Suprapubic skin (tissue), 4 donors: ENCODE measurements at regions not wholly inside any gene's neighbourhood (a gene's known extent, or its start where the extent isn't known, plus 50 kb on each side); places are given as distances from the start of the nearest gene placed in this dataset.

Source experiments
- CTCF ChIP-seq, 2 donors: fragments of 200-600 bp in 1 of 2; fragments of 450-650 bp in 1 of 2; sonication (generic) in 1 of 2; IDR thresholded peaks; one replicate each; pipeline ENCODE4 v1.5.1; 2016 to 2019; ENCODE audit warnings: antibody characterized with exemption in 2 of 2, mild to moderate bottlenecking in 1 of 2, moderate library complexity in 1 of 2
- EP300 ChIP-seq: sonication (generic); formaldehyde crosslinking; IDR thresholded peaks from one replicate; pipeline ENCODE4 v1.6.1; 2017; ENCODE audit warnings: antibody characterized with exemption
- POLR2A ChIP-seq, 2 donors: fragments of 450-650 bp; IDR thresholded peaks; one replicate each; pipeline ENCODE4 v1.6.1; 2017; ENCODE audit warnings: antibody characterized with exemption in 2 of 2, mild to moderate bottlenecking in 2 of 2, moderate library complexity in 2 of 2
- POLR2AphosphoS5 ChIP-seq, 3 donors: sonication (generic); formaldehyde crosslinking; IDR thresholded peaks; one replicate each; pipeline ENCODE4 v1.6.1; 2017; ENCODE audit warnings: antibody characterized with exemption in 3 of 3

GRCh38 chr6:153595903-153596302, 443.1 kb upstream of the OPRM1 start:
- TF ChIP-seq CTCF (IDR thresholded peaks at IDR 0.05) (no peak), POLR2A (IDR thresholded peaks at IDR 0.05) (no peak), EP300 (no peak), POLR2AphosphoS5 (IDR thresholded peaks at IDR 0.05) (no peak)
